DMS153 (cell line): ENCODE measurements at regions not wholly inside any gene's neighbourhood (a gene's known extent, or its start where the extent isn't known, plus 50 kb on each side); places are given as distances from the start of the nearest gene placed in this dataset.
"Not testable (repeated sequence)": the region's sequence is repeated elsewhere in the genome, so short reads cannot be mapped to it uniquely, and the experiment has no call there.

Experiments used
- DNase-seq: peaks from one replicate; lab custom pipeline; 2025; lab: John Stamatoyannopoulos, UW

DNA sequence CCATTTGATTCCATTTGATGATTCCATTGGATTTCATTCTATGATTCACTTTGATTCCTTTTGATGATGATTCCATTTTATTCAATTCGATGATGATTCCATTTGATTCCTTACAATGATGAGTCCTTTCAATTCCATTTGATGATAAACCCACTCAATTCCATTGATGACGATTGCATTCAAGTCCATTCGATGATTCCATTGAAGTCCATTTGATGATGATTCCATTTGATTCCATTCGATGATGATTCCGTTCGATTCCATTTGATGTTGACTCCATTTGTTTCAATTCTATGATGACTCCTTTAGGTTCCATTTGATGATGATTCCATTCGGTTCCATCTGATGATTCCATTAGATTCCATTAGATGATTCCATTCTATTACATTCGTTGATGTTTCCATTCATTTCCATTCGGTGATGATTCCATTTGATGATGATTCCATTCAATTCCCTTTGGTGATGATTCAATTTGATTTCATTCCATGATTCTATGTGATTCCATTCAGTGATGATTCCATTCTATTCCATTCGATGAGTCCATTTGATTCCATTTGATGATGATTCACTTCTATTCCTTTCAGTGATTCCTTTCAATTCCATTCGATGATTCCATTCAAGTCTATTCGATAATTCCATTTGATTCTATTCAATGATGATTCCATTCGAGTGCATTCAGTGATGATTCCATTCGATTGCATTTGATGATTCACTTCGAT lies 1106.0 kb downstream of the RPIA start:
- no peak for DNase-seq

DNA sequence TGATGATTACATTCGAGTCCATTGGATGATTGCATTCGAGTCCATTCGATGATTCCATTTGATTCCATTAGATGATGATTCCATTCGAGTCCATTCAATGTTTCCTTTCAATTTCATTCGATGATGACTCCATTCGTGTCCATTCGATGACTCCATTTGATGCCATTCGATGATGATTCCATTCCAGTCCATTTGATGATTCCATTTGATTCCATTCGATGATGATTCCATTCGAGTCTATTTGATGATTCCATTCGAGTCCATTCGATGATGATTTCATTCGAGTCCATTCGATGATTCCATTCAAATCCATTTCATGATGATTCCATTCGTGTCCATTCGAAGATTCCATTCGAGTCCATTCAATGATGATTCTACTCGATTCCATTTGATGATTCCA lies 1109.7 kb downstream of the RPIA start:
- DNase-seq: not testable (repeated sequence)

DNA sequence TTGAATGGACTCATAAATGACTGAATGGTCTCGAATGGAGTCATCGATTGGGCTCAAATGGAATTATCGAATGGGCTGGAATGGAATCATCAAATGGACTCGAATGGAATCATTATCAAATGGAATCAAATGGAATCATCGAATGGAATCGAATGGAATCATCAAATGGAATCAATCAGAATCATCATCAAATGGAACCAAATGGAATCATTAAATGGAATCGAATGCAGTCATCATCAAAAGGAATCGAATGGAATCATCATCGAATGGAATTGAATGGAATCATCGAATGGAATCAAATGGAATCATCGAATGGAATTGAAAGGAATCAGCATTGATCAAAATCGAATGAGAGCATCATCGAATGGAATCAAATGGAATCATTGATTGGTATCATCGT lies 1114.9 kb downstream of the RPIA start:
- not testable (repeated sequence) for DNase-seq

- no peak for DNase-seq
Observed at GRCh38 chr2:89811295-89811694, 1119.8 kb downstream of the RPIA start.

GRCh38 chr2:89811910-89812309 lies 1120.4 kb downstream of the RPIA start:
- not testable (repeated sequence) for DNase-seq

DNA sequence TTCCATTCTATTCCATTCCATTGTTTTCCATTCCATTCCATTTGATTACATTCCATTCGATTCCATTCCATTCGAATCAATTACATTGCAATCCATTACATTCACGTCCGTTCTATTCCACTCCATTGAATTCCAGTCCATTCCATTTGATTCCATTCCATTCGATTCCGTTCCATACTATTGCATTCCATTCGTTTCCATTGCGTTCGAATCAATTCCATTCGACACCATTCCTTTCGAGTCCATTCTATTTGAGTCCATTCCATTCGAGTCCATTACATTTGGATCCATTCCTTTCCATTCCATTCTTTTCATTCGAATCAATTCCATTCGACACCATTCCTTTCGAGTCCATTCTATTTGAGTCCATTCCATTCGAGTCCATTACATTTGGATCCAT lies 1122.9 kb downstream of the RPIA start:
- DNase-seq: not testable (repeated sequence)

DNA sequence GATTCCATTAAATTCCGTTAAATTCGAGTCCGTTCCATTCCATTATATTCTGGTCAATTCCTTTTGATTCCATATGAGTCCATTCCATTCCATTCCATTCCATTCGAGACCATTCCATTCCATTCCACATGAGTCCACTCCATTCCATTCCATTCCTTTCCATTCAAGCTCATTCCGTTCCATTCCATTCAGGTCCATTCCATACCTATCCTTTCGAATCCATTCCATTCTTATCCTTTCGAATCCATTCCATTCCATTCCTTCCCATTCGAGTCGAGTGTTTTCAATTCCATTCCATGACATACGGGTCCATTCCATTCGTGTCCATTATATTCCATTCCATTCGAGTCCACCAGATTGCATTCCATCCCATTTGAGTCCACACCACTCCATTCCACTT lies 1127.4 kb downstream of the RPIA start:
- no peak for DNase-seq

GRCh38 chr2:89819809-89820208 lies 1128.3 kb downstream of the RPIA start:
- DNase-seq: no peak

DNA sequence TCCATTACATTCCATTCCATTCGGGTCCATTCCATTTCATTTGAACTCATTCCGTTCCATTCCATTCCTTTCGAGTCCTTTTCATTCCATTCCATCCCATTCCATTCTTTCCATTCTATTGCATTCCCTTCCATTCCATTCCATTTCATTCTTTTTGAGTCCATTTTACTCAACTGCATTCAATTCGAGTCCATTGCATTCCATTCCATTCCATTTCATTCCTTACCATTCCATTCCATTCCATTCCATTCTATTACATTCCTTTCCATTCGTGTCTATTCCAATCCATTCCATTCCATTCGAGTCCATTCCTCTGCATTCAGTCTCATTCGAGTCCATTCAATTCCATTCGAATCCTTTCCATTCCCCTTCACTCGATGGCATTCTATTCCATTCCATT lies 1128.8 kb downstream of the RPIA start:
- no peak for DNase-seq

DNA sequence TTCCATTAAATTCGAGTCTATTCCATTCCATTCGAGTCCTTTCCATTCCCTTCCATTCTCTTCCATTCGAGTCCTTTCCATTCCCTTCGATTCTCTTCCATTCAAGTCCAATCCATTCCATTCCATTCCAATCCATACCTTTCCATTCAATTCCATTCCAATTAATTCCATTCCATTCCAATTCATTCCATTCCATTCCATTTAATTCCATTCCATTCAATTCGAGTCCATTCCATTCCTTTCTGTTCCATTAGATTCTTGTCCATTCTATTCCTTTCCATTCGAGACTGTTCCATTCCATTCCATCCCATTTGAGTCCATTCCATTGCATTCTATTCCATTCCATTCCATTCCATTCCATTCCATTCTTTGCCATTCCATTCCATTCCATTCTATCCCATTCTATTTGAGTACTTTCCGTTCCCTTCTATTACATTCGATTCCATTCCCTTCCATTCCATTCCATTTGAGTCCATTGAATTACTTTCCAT lies 1130.0 kb downstream of the RPIA start:
- no peak for DNase-seq

DNA sequence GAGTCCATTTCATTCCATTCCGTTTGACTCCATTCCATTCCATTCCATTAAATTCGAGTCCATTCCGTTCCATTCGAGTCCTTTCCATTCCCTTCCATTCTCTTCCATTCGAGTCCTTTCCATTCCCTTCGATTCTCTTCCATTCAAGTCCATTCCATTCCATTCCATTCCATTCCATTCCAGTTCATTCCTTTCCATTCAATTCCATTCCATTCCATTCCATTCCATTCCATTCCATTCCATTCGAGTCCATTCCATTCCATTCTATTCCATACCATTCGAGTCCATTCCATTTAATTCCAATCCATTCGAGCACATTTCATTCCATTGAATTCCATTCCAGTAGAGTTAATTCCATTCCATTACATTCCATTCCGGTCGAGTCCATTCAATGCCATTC lies 1130.9 kb downstream of the RPIA start:
- DNase-seq: not testable (repeated sequence)

- DNase-seq: no peak
Observed at GRCh38 chr2:89823556-89823955, 1132.1 kb downstream of the RPIA start.

- DNase-seq: no peak
Observed at GRCh38 chr2:89825034-89825433, 1133.6 kb downstream of the RPIA start.

- DNase-seq: not testable (repeated sequence)
Observed at GRCh38 chr2:89826741-89827140, 1135.3 kb downstream of the RPIA start.

- DNase-seq: not testable (repeated sequence)
Observed at GRCh38 chr2:89827829-89828228, 1136.4 kb downstream of the RPIA start.

DNA sequence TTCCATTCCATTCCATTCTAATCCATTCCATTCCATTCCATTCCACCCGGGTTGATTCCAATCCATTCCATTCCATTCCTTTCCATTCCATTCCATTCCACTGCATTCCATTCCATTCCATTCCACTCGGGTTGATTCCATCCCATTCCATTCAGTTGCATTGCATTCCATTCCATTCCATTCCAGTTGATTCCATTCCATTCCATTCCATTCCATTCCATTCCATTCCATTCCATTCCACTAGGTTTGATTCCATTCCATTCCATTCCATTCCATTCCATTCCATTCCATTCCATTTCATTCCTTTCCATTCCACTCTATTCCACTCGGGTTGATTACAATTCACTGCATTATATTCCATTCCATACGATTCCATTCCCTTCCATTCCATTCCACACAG lies 1136.9 kb downstream of the RPIA start:
- DNase-seq: not testable (repeated sequence)

GRCh38 chr2:89828961-89829631 lies 1137.6 kb downstream of the RPIA start:
- not testable (repeated sequence) for DNase-seq

DNA sequence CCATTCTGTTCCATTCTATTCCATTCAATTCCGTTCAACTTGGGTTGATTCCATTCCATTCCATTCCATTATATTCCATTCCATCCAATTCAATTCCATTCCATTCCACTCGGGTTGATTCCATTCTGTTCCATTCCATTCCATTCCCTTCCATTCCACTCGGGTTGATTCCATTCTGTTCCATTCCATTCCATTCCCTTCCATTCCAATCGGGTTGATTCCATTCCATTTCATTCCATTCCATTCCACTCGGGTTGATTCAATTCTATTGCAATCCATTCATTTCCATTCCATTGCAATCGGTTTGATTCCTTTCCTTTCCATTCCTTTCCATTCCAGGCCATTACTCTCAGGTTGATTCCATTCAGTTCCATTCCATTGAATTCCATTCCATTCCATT lies 1138.4 kb downstream of the RPIA start:
- DNase-seq: no peak

- DNase-seq: not testable (repeated sequence)
Observed at GRCh38 chr2:89830341-89831218, 1139.1 kb downstream of the RPIA start.

DNA sequence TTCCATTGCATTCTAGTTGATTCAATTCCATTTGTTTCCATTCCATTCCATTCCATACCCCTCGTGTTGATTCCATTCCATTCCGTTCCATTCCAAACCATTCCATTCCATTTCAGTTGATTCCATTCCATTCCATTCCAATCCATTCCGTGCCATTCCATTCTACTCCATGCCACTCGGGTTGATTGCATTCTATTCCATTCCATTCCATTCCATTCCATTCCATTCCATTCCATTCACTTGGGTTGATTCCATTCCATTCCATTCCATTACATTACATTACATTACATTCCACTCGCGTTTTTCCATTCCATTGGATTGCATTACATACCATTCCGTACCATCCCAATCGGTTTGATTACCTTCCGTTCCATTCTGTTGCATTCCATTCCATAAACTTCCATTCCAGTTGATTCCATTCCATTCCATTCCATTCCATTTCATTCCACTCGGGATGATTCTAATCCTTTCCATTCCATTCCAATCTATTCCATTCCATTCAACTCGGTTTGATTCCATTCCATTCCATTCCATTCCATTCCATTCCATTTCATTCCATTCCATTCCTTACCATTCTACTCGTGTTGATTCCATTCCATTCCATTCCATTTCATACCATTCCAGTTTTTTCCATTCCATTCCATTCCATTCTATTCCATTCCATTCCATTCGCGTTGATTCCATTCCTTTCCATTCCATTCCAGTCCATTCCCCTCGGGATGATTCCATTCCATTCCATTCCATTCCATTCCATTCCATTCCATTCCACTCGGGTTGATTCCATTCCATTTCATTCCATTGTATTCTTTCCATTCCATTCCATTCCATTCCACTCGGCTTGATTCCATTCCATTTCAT lies 1140.4 kb downstream of the RPIA start:
- no peak for DNase-seq

DNA sequence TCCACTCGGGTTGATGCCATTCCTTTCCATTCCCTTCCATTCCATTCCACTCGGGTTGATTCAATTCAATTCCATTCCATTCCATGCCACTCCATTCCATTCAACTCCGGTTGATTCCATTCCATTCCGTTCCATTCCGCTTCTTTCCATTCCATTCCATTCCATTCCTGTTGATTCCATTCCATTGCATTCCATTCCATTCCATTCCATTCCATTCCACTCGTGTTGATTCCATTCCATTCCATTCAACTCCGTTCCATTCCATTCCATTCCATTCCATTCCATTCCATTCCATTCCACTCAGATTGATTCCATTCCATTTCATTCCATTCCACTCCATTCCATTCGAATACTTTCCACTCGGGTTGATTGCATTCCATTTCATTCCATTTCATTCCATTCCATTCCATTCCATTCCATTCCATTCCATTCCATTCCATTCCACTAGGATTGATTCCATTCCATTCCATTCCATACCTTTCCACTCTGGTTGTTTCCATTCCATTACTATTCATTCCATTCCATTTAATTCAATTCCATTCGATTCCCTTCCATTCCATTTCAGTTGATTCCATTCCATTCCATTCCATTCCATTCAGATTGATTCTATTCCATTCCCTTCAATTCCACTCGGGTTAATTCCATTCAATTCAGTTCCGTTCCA lies 1141.8 kb downstream of the RPIA start:
- no peak for DNase-seq
